ENCODE measurements at regions not wholly inside any gene's neighbourhood (a gene's known extent, or its start where the extent isn't known, plus 50 kb on each side); places are given as distances from the start of the nearest gene placed in this dataset.

- no peak for TF ChIP-seq SPI1 (IDR thresholded peaks at IDR 0.05; ENCODE audit: borderline replicate concordance, low read depth)
- TF ChIP-seq, protein P1, sequence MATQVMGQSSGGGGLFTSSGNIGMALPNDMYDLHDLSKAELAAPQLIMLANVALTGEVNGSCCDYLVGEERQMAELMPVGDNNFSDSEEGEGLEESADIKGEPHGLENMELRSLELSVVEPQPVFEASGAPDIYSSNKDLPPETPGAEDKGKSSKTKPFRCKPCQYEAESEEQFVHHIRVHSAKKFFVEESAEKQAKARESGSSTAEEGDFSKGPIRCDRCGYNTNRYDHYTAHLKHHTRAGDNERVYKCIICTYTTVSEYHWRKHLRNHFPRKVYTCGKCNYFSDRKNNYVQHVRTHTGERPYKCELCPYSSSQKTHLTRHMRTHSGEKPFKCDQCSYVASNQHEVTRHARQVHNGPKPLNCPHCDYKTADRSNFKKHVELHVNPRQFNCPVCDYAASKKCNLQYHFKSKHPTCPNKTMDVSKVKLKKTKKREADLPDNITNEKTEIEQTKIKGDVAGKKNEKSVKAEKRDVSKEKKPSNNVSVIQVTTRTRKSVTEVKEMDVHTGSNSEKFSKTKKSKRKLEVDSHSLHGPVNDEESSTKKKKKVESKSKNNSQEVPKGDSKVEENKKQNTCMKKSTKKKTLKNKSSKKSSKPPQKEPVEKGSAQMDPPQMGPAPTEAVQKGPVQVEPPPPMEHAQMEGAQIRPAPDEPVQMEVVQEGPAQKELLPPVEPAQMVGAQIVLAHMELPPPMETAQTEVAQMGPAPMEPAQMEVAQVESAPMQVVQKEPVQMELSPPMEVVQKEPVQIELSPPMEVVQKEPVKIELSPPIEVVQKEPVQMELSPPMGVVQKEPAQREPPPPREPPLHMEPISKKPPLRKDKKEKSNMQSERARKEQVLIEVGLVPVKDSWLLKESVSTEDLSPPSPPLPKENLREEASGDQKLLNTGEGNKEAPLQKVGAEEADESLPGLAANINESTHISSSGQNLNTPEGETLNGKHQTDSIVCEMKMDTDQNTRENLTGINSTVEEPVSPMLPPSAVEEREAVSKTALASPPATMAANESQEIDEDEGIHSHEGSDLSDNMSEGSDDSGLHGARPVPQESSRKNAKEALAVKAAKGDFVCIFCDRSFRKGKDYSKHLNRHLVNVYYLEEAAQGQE (IDR thresholded peaks at IDR 0.05; ENCODE audit: insufficient replicate concordance, low read depth), result no peak
- no peak for TF ChIP-seq GABPA (IDR thresholded peaks at IDR 0.05; ENCODE audit: low read depth)
- no peak for TF ChIP-seq CTCF (IDR thresholded peaks at IDR 0.05; ENCODE audit: insufficient read depth, low read length)
- no peak for TF ChIP-seq POLR2AphosphoS5 (IDR thresholded peaks at IDR 0.05; ENCODE audit: low read depth)
These were observed 336.2 kb downstream of the SETD4 start for GRCh38 chr21:35724156-35724555.

GRCh38 chr21:35721701-35722100 is 338.6 kb downstream of the SETD4 start:
- Histone ChIP-seq H3K4me3 (replicated peaks; ENCODE audit: insufficient read depth, low read length) (no peak overlapping the region), H3K27me3 (ENCODE audit: insufficient read depth, poor library complexity, severe bottlenecking) (no peaks in the 10 kb centered on the region), H3K27ac (replicated peaks) (no peak overlapping the region)
- TF ChIP-seq, protein P1 (IDR thresholded peaks at IDR 0.05; ENCODE audit: insufficient replicate concordance, low read depth), result no peak
- TF ChIP-seq CTCF (IDR thresholded peaks at IDR 0.05; ENCODE audit: insufficient read depth, low read length) (no peak), POLR2AphosphoS5 (IDR thresholded peaks at IDR 0.05; ENCODE audit: low read depth) (no peak), GABPA (IDR thresholded peaks at IDR 0.05; ENCODE audit: low read depth) (no peak)
- no peak for DNase-seq (ENCODE audit: low read depth in 1 of 2, low spot score in 1 of 2)

More at GRCh38 chr21:35724156-35724555, 336.2 kb downstream of the SETD4 start:
- H3K27ac ChIP-seq (replicated peaks), result no peak overlapping the region
- DNase-seq (ENCODE audit: low read depth in 1 of 2, low spot score in 1 of 2), result no peak
- H3K4me3 ChIP-seq (replicated peaks; ENCODE audit: insufficient read depth, low read length), result no peak overlapping the region
- H3K27me3 ChIP-seq (ENCODE audit: insufficient read depth, poor library complexity, severe bottlenecking), result no peaks in the 10 kb centered on the region

- TF ChIP-seq POLR2AphosphoS5 (IDR thresholded peaks at IDR 0.05; ENCODE audit: low read depth) (no peak), SPI1 (IDR thresholded peaks at IDR 0.05; ENCODE audit: borderline replicate concordance, low read depth) (no peak), CTCF (IDR thresholded peaks at IDR 0.05; ENCODE audit: insufficient read depth, low read length) (no peak), GABPA (IDR thresholded peaks at IDR 0.05; ENCODE audit: low read depth) (no peak)
- TF ChIP-seq, protein P1 (IDR thresholded peaks at IDR 0.05; ENCODE audit: insufficient replicate concordance, low read depth), result no peak
- peaks cover 2% of the 10 kb centered on the region for H3K27me3 ChIP-seq (ENCODE audit: insufficient read depth, poor library complexity, severe bottlenecking)
- H3K4me3 ChIP-seq (replicated peaks; ENCODE audit: insufficient read depth, low read length), result no peak overlapping the region
- DNase-seq (ENCODE audit: low read depth in 1 of 2, low spot score in 1 of 2), result no peak
- H3K27ac ChIP-seq (replicated peaks), result no peak overlapping the region
These were observed 340.1 kb downstream of the SETD4 start for GRCh38 chr21:35720208-35720731.

Measured in HL-60 (cell line).